SH-SY5Y (cell line): ENCODE measurements at regions not wholly inside any gene's neighbourhood (a gene's known extent, or its start where the extent isn't known, plus 50 kb on each side); places are given as distances from the start of the nearest gene placed in this dataset.

ENCODE experiments used
- GATA2 ChIP-seq: IDR thresholded peaks from 2 replicates; pipeline ENCODE4 v1.6.1; 2011; ENCODE audit warnings: mild to moderate bottlenecking, low read depth, low read length
- GATA3 ChIP-seq: IDR thresholded peaks from 2 replicates; pipeline ENCODE4 v1.6.1; 2011; ENCODE audit warnings: low read depth, mild to moderate bottlenecking, low read length, moderate library complexity

DNA sequence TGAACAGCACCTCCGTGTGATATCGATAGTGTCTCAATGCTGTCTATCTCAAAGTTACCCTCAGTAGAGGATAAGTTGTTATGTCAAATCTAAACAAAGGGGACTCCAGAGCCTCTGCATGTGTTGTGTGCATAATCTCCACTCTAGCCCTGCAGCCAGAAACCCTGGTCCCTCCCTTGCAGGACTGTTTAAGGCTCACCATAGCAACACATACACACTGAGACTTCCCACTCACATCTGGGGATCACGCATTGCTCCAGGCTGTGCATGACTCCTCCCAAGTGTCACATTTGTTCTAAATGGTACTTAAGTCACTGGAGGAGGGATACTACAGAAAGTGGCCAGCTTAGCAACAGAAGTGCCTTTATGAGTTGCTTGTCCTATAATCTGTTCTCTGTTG, 258.6 kb upstream of the CRIM1 start:
- TF ChIP-seq GATA2 (no peak), GATA3 (no peak)
